COLO829 (cell line): ENCODE measurements at regions not wholly inside any gene's neighbourhood (a gene's known extent, or its start where the extent isn't known, plus 50 kb on each side); places are given as distances from the start of the nearest gene placed in this dataset.

Experiments used
- DNase-seq: peaks from one replicate; pipeline ENCODE4 v3.0.0; 2012; ENCODE audit warnings: low spot score

DNA sequence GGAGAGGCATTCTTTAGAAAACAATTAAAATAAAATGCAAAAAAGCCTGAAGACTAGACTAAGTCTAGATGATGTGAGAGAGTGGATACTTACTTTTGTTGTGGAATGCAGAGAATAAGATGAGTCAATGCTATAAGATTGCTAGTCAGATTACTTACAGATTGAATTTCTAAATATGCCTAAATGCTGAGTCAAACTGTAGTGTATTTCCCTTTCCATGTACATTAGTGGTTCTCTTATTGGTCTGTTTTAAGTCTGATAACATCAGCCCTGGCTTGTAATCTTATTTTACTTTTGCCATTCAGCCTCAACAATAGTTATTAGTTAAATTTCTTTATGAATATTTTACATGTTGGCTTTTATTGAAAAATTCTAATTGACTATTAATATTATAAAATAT, 702.7 kb downstream of the SOCS6 start:
- DNase-seq: no peak

- DNase-seq: no peak
Measured at GRCh38 chr18:70985948-70986347, 697.1 kb downstream of the SOCS6 start.

- DNase-seq: no peak
Measured at GRCh38 chr18:70982292-70982691, 693.4 kb downstream of the SOCS6 start.

DNA sequence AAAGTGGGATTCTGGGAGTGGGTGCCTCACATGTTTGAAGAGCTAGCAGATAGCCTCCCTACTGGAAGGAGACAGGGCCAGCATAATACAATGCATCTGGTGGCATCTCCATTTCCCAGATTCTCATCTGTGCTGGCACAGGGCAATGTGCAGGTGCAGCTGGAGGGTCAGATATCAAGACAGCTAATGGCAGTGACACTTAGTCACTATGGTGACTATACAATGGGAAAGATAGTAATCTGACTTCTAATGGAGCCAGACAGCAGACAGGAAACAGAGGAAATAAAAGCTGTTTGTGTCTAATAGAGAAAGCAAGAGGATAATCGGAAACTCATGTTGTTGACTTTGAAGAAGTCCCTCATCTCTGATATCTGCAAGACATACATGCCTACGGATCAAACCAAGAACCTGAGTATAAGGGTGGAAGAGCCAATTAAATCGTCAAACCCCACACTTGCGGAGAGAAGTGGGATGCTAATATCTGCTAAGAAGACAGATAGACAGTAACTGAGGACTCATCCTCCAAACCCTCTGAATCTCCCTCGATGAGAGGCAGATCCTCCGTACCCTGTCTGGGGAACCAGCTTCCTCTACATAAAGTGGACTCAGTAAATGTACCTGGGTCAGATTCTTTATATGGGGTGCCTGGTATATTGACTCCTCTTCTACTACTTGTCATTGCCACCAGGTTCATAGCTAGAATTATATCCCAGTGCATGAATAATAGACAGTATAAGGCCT, 692.7 kb downstream of the SOCS6 start:
- DNase-seq: no peak

DNA sequence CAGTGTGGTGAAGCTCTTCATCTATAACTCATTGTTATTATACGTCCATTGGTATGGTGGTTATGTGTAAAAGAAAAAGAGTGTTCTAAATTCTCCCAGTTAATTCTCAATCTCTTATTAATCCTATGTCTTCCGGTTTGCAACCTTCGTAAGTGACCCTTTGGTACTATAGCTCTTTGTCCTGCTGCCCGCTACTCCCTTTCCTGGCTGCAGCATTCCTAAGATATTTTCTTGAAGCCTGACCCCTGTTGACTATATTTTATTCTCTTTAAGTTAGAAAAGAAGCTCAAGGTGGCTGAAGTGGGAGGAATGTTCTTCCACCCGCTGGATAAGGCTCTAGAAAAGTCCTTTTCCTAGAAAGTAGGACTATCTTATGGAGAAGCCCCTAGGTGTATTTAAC, 684.8 kb downstream of the SOCS6 start:
- peak; percentile 8 for DNase-seq

GRCh38 chr18:70966419-70966818, 677.6 kb downstream of the SOCS6 start:
- DNase-seq: no peak

DNA sequence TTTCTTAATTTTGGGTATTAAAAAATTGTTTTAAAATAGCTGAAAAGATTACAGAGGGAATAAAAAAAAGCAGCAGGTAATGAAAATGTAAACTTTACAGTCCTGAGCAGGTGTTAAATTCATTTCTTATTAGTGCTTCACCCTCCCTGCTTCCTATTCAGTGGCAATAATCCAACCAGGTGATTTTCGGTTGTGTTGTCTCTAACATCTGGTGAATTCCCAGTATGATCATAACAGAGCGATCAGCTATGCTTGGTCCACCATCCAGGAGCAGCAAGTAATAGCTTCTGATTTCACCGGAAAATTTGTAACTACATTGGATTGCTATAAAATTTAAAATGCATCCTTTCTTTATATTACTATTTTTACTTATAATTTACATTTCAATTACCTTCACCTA, 673.1 kb downstream of the SOCS6 start:
- no peak for DNase-seq

- DNase-seq: no peak
Measured at GRCh38 chr18:70956554-70956953, 667.7 kb downstream of the SOCS6 start.

DNA sequence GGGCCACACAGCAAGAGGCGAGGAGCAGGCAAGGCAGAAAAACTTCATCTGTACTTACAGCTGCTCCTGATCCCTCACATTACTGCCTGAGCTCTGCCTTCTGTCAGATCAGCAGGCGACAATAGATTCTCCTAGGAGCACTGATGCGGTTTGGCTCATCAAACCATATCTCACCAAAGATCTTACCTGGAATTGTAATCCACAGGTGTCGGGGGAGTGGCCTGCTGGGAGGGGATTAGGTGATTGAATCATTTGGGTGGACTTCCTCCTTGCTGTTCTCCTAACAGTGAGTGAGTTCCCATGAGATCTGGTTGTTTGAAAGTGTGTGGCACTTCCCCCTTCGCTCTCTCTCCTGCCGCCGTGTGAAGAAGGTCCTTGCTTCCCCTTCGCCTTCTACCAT, 647.3 kb downstream of the SOCS6 start:
- no peak for DNase-seq

GRCh38 chr18:70931942-70932814, 643.3 kb downstream of the SOCS6 start:
- DNase-seq: peak; percentile 13

GRCh38 chr18:70920840-70921374, 632.1 kb downstream of the SOCS6 start:
- no peak for DNase-seq

DNA sequence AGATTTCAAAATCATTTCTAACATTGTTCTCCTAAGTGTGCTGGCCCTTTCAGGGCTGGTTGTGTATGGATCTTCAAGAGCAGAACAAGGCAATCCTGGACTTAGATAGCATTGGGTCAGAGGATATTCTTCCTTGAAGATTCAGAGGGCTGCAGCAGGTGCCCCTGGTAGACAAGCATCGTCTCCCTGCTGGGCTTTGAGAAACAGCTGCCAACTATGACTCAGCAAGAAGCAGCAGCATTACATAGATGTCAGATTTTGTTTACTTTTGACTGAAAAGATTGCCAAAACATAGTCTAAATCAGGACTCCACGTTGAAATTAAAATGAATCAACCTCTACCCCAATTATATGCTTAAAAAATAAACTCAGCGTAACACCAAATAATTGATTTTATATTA, 618.8 kb downstream of the SOCS6 start:
- no peak for DNase-seq

- DNase-seq: peak; percentile 63
Measured at GRCh38 chr18:70892381-70892780, 603.5 kb downstream of the SOCS6 start.

DNA sequence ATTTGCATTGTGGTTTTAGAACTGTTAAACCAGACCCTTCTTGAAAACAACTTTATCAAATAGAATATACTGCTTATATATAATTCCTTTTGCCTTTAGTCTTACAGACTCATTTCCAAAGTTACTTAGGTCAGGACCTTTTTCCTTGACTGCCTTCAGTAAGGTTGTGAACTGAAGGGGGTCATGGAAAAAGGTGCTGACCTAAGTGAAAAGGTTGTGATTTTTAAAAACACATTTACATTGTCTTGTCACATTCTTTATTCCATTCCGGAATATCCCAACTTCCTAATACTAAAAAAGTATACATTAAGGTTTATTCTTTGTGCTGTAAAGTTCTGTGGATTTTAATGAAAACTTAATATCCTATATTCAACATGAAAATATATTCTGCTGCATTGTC, 581.4 kb downstream of the SOCS6 start:
- no peak for DNase-seq

DNA sequence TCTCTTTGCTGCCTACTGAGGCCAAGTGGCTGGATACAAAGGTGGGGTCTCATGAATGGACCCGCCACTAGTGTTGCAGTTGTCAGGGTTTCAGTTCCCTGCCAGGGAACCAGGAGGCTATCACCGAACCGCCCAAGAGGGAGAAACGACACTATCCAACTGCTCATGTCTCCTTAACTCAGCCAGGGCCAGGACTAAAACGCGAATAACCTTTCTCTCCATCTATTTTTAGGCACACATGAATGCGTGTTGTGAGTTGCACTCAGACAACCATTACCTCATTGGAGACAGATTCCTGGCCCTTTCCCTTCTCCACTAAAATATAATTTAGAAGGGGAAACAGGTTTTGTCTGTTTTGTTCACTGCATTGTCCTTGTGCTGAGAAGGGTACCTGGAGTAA, 559.5 kb downstream of the SOCS6 start:
- no peak for DNase-seq

- DNase-seq: no peak
Measured at GRCh38 chr18:70840649-70841048, 551.8 kb downstream of the SOCS6 start.

DNA sequence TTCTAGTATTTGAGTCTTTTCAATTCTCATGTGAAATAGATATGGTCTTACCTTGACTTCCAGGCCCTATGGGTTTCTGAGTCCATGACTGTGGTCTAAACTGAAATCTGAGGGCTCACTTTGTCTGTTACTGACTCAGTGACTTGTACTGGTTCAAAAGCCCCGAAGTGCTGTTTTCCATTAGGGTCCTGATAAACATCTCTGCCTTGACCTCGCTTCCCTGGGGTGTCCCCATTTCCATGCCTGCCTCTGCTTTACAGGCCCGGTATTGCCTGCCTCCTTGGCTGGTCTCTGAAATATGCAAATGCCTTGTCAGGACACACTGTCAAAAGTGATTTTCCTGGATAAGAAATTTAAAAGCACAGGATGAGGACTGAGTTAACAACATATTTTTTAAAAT, 538.8 kb downstream of the SOCS6 start:
- no peak for DNase-seq

GRCh38 chr18:70826571-70826970, 537.7 kb downstream of the SOCS6 start:
- DNase-seq: no peak

DNA sequence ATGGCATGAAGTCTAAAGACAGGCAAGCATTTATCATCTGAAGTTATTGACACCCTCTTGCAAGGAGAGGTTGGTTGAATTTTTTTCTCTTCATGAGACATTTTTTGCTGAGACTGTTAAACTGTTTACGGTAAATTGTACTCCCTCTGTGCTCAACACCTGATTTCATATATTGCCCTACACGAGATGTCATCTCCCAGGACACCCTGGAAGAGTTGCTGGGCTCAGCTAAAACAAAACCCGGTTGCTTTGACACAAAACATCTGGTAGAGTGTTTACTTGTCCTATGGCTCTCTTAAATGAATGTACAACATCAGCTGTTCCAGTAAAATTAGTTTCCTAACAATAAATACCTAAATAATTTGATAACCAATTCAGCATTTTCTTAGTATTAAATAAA, 533.8 kb downstream of the SOCS6 start:
- DNase-seq: no peak

GRCh38 chr18:70822117-70822516, 533.3 kb downstream of the SOCS6 start:
- DNase-seq: no peak

DNA sequence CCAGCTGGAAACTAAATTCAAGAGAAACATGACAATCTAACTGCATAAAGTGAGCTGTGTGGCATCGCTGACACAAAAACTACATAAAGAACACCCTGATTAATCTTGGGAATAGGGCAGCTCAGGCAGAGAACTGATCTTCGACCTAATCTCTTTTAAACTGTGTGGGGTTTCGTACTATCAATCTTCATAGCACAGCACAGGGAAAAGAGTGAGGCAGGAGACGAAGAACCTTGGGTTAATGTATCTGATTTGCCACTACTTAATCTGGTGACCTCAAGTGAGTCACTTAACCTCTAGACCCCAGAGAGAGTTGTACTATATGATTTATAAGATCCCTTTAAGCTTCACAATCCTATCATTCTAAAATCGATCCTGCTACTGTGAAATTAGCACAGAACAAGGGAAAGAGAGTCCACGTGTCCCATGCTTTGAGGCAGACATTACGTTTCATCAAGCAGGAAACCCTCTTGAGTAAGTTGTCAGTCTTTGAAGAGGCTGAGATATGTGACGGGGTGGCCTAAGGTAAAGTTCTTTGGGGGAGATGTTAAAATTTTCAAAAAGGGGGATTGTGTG, 519.7 kb downstream of the SOCS6 start:
- DNase-seq: no peak

GRCh38 chr18:70781860-70782453, 493.1 kb downstream of the SOCS6 start:
- DNase-seq: peak; percentile 43
